Stimulated activated CD4-positive, alpha-beta T cell treated with anti-CD3 and anti-CD28 coated beads, Interleukin-1b, Interleukin-23, amount 100 ng/mL, for 1 hour (primary cell): ENCODE measurements at regions not wholly inside any gene's neighbourhood (a gene's known extent, or its start where the extent isn't known, plus 50 kb on each side); places are given as distances from the start of the nearest gene placed in this dataset.
"Not testable (repeated sequence)": the region's sequence is repeated elsewhere in the genome, so short reads cannot be mapped to it uniquely, and the experiment has no call there.

Source experiments
- DNase-seq, 2 donors: peaks; one replicate each; pipeline ENCODE4 v3.0.0-alpha.2; 2020; ENCODE audit warnings: low read depth in 2 of 2

- not testable (repeated sequence) for DNase-seq
These were observed 62.8 kb downstream of the RPS24 start for GRCh38 chr10:78096486-78096885.

DNA sequence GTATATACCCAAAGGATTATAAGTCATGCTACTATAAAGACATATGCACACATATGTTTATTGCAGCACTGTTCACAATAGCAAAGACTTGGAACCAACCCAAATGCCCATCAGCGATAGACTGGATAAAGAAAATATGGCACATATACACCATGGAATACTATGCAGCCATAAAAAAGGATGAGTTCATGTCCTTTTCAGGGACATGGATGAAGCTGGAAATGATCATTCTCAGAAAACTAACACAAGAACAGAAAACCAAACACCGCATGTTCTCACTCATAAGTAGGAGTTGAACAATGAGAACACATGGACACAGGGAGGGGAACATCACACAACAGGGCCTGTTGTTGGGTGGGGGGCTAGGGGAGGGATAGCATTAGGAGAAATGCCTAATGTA, 68.9 kb downstream of the RPS24 start:
- not testable (repeated sequence) for DNase-seq

- no peak for DNase-seq
These were observed 75.5 kb downstream of the RPS24 start for GRCh38 chr10:78109210-78109609.

DNA sequence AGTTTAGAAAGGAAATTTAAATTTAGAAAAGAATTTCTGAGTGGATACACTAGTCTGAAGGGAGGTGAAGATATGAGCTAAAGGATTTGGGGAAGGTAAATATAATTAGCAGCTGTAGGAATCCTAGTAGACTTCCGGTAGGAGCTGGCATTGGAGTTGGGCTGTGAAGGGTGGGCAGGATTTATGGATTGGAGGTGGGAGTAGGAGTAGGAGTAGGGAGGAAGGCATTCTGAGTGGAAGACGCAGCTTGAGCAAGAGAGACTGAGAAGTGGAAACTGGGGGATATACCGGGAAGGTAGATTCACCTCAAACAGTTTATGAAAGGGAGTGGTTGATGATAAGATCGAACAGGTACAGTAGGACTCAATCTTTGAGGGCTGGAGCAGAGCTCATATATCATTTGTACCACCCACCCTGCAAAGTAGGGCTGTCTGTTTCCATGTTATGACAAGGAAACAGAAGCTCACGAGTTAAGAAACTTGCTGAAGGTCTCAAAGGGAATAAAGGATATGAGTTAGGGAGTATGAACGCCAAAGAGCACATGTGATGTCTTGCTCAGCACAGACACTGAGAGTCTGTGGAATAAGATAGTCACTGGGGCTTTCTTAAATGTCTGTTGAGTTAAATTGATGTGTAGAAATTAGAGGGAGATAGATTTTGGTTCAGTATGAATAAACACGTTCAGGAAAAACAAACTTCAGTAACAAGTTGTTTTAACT, 81.6 kb downstream of the RPS24 start:
- DNase-seq, result no peak

DNA sequence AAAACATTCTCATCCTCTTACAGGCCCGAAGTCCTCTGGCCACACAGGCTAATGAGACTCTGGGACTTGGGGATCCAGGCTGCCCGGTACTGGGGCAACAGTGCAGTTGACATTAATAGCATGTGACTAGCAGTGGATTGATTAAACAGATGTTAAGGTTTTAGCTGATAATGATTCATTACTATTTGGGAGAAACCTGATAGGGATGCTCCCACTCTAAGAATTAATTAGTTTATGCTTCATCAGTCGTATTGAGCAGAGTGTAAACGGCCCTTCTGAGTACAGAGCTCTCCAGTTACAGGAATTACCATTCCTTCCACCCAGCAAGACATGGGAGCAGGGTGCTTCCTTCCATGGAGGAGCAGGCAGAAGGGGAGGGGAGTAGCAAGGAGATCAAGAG, 82.7 kb downstream of the RPS24 start:
- no peak for DNase-seq

DNA sequence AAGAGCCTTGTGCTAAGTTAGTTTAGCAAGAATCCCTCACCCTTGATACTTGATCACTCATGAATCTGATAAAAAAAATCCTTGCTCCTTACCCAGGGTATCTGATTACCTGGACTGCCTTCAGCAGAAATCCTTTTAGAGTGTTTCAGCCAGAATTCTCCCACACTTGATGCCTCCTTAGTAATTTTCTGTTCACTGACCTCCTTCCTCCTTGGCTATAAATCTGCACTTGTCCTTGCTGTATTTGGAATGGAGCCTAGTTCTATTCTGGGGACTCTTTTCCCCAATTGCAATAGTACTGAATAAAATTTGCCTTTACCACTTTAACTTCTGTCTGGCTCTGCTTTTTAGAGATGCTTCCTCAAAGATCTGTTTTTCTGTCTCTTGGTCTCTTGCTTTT, 84.9 kb downstream of the RPS24 start:
- DNase-seq, result no peak

DNA sequence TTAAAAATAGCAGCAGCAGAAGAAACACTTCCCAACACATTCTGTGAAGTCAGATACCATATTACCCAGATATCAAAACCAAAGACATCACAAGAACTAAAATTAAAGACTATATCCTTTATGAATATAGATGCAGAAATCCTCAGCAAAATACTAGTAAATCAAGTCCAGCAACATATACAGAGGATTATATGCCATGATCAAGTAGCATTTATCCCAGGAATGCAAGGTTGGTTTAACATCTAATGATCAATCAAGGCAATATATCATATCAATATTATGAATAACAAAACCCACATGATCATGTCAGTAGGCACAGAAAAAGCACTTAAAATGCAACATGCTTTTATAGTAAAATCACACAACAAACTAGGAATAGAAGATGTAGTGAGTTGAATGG, 88.1 kb downstream of the RPS24 start:
- DNase-seq, result no peak

- DNase-seq, result no peak
These were observed 90.5 kb downstream of the RPS24 start for GRCh38 chr10:78124167-78124566.

DNA sequence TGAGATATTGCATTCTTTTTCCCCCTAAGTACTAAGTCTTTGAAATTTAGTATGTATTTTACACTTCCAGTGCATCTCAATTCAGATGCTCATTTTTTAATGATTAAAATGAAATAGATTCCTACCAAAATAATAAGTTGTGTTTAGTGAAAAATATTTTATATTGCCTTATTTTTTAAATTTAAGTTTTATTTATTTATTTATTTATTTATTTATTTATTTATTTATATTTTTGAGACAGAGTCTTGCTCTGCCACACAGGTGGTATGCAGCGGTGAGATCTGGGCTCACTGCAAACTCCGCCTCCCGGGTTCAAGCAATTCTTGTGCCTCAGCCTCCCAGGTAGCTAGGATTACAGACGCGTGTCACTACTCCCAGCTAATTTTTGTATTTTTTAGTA, 95.5 kb downstream of the RPS24 start:
- DNase-seq, result no peak

DNA sequence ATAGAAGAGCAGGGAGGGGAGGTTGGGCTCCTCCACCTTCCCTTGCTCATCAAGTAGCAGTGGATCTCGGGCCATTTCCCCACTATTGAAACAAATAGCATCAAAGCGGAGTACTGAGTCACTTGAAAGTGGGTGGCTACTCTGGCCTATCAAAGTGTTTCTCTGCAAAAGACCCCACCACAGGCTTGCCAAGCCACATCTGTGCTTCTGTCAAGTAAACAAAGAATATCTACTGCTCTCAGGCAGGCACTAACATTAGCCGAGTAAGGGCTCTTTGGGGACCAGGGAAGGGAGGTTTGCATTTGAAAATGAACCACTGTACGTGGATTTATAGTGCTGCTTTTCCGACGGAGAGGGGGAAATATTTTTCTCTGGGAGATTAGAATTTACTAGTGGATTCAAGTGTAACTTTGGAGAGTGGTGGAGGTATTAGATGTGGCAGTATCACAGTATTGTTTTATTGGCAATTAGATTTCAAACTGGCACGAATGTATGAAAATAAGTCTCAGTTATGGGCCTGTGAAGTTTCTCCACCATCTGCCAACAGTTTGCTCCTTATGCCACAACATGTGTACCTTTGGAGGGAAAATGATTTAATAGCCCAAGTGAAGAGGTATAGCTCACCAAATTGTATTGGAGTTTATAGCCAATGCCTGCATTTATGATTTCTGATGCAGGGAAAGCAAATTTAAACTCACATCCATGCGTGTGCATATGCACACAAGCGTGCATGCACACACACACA, 97.5 kb downstream of the RPS24 start:
- no peak for DNase-seq

DNA sequence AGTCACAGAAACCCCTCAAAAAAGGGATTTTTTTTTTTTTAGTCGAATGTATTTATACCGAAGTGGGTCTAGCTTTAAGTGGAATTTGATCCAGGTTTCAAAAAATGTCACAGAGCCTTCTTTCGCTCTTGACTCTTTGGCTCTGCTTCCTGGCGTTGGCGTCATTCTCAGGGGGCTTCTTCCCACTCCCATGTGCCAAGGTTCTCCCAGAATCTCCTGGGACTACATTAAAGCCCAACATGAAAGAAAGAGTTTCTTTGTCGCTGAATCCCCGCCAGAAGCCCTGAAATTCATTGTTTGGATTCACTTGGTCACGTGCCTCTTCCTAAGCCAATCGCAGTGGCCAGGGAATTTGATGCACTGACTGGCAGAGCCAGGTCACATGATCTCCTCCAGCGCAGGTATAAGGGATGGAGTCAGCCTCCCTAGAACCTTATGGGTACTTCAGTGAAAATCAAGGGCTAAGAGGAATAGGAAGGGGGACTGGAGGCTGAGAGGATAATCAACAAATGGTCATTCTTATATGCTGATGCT, 101.2 kb downstream of the RPS24 start:
- DNase-seq, result no peak

DNA sequence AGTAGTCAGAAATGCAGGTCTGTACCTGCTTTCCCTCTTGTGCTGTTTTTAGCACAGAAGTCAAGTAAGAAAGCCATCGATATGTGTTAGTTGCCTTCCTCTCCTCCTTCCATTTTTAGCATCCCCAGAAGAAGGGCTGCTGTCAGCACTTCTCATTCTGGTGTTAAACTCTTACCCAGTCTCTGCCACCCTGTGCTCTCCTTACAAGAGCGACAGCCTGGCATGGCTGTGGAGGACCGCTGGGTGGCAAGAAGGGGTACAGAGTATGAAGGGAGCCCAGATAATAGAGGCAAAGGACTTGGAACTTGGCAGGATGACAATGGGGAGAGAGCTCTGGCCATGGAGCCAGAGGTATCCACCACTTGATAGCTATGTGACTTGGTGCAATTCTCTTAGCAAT, 103.5 kb downstream of the RPS24 start:
- DNase-seq, result no peak

DNA sequence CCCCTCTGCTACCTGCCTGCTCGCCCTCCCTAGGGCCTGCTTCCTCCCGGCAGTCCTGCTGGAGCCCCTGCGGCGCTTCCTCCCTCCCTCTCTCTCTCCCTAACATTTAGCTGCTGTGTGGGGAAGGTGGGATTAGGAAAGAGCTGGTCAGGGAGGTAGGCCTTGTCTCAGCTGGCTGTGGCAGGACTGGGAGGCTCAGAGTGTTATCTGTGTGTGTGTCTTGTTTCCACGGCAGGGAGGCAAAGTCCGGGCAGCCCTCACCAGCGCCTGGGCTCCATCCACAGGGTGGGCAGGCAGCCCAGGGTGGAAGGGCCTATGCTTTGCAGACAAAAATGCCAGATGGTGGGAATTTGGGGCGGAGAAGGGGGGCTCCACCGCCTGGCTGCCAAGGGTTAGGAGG, 105.7 kb downstream of the RPS24 start:
- DNase-seq, result no peak

DNA sequence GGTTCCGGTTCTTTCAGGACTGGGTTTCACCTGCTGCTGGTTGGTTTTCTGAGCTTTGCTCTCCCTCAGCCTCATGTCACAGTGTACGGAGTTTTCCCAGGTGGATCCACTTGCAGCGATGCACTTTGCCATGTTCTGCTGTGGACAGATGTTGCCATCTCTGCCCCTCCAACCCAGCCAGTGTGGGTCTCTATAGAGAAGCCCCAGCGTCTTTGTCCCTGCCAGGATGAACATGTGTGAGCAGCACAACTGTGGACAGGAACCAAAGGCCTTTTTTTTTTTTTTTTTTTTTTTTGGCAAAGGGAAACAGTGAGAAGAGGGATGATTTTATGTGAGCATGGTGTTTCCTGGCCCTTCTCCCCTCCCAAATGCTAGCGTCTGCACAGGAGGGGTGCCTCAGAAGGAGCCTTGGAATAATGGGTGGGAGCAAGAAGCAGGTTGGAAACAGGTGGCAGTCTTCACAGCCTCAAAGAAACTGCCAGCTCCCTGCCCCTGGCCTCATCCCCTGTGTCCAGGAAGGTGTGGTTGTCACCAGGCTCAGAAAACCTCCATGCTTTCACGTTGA, 106.5 kb downstream of the RPS24 start:
- no peak for DNase-seq

DNA sequence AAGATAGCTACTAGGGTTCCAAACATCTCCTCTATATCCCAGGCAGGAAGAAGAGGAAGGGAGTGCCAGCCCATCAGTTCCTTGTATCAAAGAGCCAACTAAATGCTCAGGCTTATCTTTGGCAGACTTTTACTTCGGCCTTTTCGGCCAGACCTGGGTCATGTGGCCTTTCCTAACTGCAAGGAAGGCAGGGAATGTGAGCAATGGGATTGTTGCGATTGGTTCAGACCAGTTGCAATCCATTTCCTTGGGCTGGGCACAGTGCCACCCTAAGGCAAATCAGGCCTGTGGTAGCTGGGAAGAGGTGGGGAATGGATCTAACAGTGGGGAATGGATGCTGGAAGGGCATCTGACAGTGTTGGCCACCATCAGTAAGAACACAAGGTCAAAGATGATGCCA, 109.9 kb downstream of the RPS24 start:
- DNase-seq, result no peak

DNA sequence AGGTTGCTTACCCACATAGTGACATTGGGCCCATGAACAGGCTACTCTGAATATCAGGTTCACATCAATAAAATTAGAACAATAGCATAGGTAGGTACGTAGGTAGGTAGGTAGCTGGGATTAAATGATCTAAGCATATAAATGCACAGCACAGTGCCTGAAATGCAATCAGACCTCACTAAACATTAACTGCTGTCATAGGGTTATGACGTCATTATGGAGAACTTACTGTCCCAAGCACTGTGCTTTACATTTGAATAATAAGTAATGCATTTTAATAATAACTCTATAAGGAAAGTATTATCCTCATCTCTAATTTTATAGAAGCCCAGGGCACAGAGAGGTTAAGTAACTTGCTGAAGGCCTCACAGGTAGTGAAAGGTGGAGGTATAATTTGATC, 112.5 kb downstream of the RPS24 start:
- no peak for DNase-seq

- DNase-seq, result no peak
These were observed 113.5 kb downstream of the RPS24 start for GRCh38 chr10:78147202-78147601.

DNA sequence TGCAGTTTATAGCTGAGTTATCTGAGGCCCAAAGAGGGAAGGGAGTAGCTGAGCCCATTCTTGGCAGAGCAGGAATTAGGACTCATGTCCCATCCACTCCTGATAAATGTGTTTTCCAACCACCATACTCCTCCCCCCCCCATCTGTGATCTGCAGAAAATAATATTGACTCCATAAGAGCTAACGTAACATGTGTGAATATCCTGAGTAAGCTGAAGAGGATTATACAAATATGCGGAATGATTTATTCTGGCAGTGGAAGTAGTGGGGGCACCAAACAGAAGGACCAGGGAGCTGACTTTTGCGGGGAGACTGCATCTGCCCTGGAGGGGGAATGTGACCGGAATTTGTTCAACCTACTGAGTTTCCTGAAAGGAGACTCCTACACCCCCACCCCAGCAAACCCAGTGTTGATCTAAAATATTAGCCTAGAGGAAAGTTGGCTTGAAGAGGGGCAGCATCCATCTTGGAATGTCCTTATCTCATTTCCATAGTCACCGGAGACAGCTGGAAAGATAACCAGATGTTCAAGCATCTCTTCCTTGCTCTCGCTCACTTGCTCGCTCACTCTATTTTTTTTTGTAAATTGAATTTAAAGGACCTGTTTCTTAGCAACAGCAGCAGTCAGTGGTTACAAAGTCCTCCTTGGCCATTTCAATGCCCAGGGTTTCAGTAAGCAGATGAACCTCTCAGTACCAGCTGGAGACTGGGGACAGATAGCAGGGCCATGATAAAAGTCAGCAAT, 114.7 kb downstream of the RPS24 start:
- DNase-seq, result no peak

DNA sequence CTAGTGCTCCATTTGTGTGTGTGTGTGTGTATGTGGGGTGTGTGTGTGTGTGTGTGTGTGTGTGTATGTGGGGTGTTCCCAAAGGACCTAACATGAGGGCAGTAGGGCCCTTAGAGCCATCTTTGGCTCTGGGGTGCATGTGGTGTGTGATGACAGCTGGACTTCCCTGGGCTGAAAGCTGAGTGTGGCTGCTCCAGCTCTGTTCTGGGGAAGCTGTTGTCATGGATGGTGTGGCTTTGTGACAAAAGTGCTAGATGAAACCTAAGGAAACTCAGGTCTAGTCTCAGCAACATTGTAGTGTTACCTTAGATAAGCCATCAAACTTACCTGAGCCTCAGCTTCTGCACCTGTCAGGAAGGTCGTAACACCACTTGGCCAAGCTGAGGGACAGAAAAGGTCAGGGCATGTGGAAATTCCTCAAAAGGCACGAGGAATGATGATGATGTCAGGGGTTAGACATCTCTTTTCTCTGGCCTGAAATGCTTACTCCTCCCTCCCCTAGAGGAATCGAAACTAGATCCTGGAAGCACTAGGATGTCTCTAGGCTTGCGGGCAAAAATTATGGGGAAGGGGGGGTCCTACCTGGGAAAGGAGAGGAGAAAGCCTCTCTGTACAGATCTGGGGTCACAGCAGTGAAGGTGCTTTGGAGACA, 115.4 kb downstream of the RPS24 start:
- DNase-seq, result no peak

DNA sequence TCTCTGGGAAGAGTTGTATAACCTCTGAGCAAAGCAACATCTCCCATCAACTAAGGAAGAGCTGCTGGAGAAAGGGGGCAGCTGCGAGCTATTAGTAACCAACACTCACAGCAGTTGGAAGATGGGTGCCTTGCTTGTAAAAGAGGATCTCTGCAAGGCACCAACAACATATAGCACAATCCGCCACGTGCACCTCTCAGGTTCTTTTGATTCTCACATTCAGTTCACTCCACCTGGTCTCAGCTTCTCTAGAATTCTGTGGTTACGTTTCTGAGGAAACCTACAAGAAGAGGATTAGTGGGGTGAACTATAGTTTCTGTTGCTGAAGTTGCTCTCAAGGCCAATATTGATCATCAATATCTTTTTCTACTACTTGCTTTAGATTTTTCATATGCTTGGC, 117.1 kb downstream of the RPS24 start:
- no peak for DNase-seq

DNA sequence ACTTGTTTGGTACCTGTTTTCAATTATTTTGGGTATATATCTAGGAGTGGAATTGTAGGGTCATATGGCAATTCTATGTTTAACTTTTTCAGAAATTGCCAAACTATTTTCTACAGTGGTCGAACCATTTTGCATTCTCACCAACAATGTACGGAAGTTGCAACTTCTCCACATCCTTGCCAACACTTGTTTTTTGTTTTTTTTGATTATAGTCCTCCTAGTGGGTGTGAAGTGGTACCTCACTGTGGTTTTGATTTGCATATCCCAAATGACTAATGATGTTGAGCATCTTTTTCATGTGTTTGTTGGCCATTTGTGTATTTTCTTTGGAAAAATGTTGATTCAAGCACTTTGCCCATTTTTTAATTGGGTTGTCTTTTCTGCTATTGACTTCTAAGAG, 122.1 kb downstream of the RPS24 start:
- no peak for DNase-seq

GRCh38 chr10:78160591-78160990, 126.9 kb downstream of the RPS24 start:
- DNase-seq, result no peak
